Endodermal cell (in vitro differentiated cells): ENCODE measurements at regions not wholly inside any gene's neighbourhood (a gene's known extent, or its start where the extent isn't known, plus 50 kb on each side); places are given as distances from the start of the nearest gene placed in this dataset.

Experiments used
- DNase-seq: peaks from one replicate; pipeline ENCODE4 v3.0.0-alpha.2; 2017
- H3K27ac ChIP-seq: 2 replicates; pipeline ENCODE4 v1.5.1; 2013; ENCODE audit warnings: mild to moderate bottlenecking, low read depth, low read length, moderate library complexity
- H3K27me3 ChIP-seq: 2 replicates; pipeline ENCODE4 v1.6.1; 2013; ENCODE audit warnings: mild to moderate bottlenecking, low read length, moderate library complexity; ENCODE audit not compliant: insufficient read depth, control insufficient read depth, poor library complexity, severe bottlenecking
- H3K36me3 ChIP-seq: 2 replicates; pipeline ENCODE4 v1.7.0; 2013; ENCODE audit warnings: mild to moderate bottlenecking, low read length, moderate library complexity; ENCODE audit not compliant: control insufficient read depth, insufficient read depth
- H3K4me1 ChIP-seq: one replicate; pipeline ENCODE4 v1.7.0; 2013; ENCODE audit warnings: low read length; ENCODE audit not compliant: control insufficient read depth, insufficient read depth
- H3K4me3 ChIP-seq: 2 replicates; pipeline ENCODE4 v1.5.1; 2013; ENCODE audit warnings: mild to moderate bottlenecking, low read length, moderate library complexity
- H3K9ac ChIP-seq: 2 replicates; pipeline ENCODE4 v1.6.1; 2013; ENCODE audit warnings: mild to moderate bottlenecking, low read length, moderate library complexity; ENCODE audit not compliant: poor library complexity, severe bottlenecking; ENCODE audit errors: extremely low read depth
- H3K9me3 ChIP-seq: 2 replicates; pipeline ENCODE4 v1.6.1; 2013; ENCODE audit warnings: mild to moderate bottlenecking, low read length, moderate library complexity; ENCODE audit not compliant: control insufficient read depth
- H3K27ac Mint-ChIP-seq: 2 replicates; pipeline ENCODE4 v1.8.0; 2020; ENCODE audit warnings: mixed read lengths
- H3K27me3 Mint-ChIP-seq: 2 replicates; pipeline ENCODE4 v1.8.0; 2021; ENCODE audit warnings: mild to moderate bottlenecking, mixed read lengths; ENCODE audit not compliant: insufficient read depth
- H3K36me3 Mint-ChIP-seq: 2 replicates; pipeline ENCODE4 v1.8.0; 2020; ENCODE audit warnings: low read depth, mixed read lengths
- H3K4me1 Mint-ChIP-seq: 2 replicates; pipeline ENCODE4 v1.8.0; 2020; ENCODE audit warnings: mixed read lengths
- H3K4me3 Mint-ChIP-seq: 2 replicates; pipeline ENCODE4 v1.8.0; 2020; ENCODE audit warnings: mild to moderate bottlenecking, moderate library complexity, mixed read lengths
- H3K9me3 Mint-ChIP-seq: 2 replicates; pipeline ENCODE4 v1.8.0; 2020; ENCODE audit warnings: mild to moderate bottlenecking, mixed read lengths
- CTCF ChIP-seq: fragments of 200-600 bp; sonication (generic); conservative IDR thresholded peaks from 2 replicates; pipeline ENCODE4 v1.5.0; 2021; ENCODE audit warnings: antibody characterized with exemption, mild to moderate bottlenecking
- WGBS, 2 experiments: methylation state at CpG; one replicate each; pipeline versions ENCODE4 v1.1.5 to v1.1.7; 2013; ENCODE audit warnings: missing lambda C conversion rate in 2 of 2, mixed read lengths in 1 of 2; ENCODE audit not compliant: insufficient coverage in 1 of 2, insufficient read length in 1 of 2; 5-methylcytosine and 5-hydroxymethylcytosine counted together

GRCh38 chr14:36429692-36430091 is 90.3 kb downstream of the NKX2-1 start:
- no peaks in the 10 kb centered on the region for H3K4me1 Mint-ChIP-seq
- H3K27ac Mint-ChIP-seq: no peak overlapping the region
- no peak overlapping the region for H3K9ac ChIP-seq
- no peaks in the 10 kb centered on the region for H3K27me3 Mint-ChIP-seq
- H3K4me3 ChIP-seq: no peak overlapping the region
- TF ChIP-seq CTCF: no peak
- H3K36me3 Mint-ChIP-seq: no peaks in the 10 kb centered on the region
- no peak overlapping the region for H3K4me3 Mint-ChIP-seq
- no peak for DNase-seq
- H3K27me3 ChIP-seq: no peaks in the 10 kb centered on the region
- H3K27ac ChIP-seq: no peak overlapping the region
- H3K36me3 ChIP-seq: no peaks in the 10 kb centered on the region
- no peaks in the 10 kb centered on the region for H3K4me1 ChIP-seq
- WGBS, 2 experiments: 91% methylated on average over 2 of the region's 2 CpGs; no CpG with 5 or more reads in 1 of the 2 experiments
- no peaks in the 10 kb centered on the region for H3K9me3 ChIP-seq
- H3K9me3 Mint-ChIP-seq: no peaks in the 10 kb centered on the region

GRCh38 chr14:36428350-36428749 is 91.7 kb downstream of the NKX2-1 start:
- Histone ChIP-seq H3K27me3 (no peaks in the 10 kb centered on the region), H3K4me1 (no peaks in the 10 kb centered on the region), H3K4me3 (no peak overlapping the region), H3K27ac (no peak overlapping the region), H3K36me3 (no peaks in the 10 kb centered on the region), H3K9me3 (no peaks in the 10 kb centered on the region), H3K9ac (no peak overlapping the region)
- DNase-seq: no peak
- no peaks in the 10 kb centered on the region for H3K36me3 Mint-ChIP-seq
- no peaks in the 10 kb centered on the region for H3K9me3 Mint-ChIP-seq
- WGBS, 2 experiments: 83 to 95% methylated on average over 4 to 6 of the region's 6 CpGs
- H3K4me3 Mint-ChIP-seq: no peak overlapping the region
- no peak overlapping the region for H3K27ac Mint-ChIP-seq
- no peak for TF ChIP-seq CTCF
- no peaks in the 10 kb centered on the region for H3K27me3 Mint-ChIP-seq
- peaks cover 5% of the 10 kb centered on the region for H3K4me1 Mint-ChIP-seq

- H3K9me3 ChIP-seq: no peaks in the 10 kb centered on the region
- H3K36me3 ChIP-seq: no peaks in the 10 kb centered on the region
- no peak for DNase-seq
- no peak overlapping the region for H3K9ac ChIP-seq
- Mint-ChIP-seq H3K27me3 (no peaks in the 10 kb centered on the region), H3K9me3 (no peaks in the 10 kb centered on the region), H3K4me1 (peaks cover 9% of the 10 kb centered on the region), H3K4me3 (no peak overlapping the region), H3K36me3 (no peaks in the 10 kb centered on the region), H3K27ac (no peak overlapping the region)
- no peaks in the 10 kb centered on the region for H3K27me3 ChIP-seq
- no peak for TF ChIP-seq CTCF
- no peak overlapping the region for H3K27ac ChIP-seq
- no peaks in the 10 kb centered on the region for H3K4me1 ChIP-seq
- no peak overlapping the region for H3K4me3 ChIP-seq
- 86 to 100% methylated on average over 1 of the region's 1 CpG for WGBS, 2 experiments
These were observed 93.2 kb downstream of the NKX2-1 start for GRCh38 chr14:36426836-36427235.
